ENCODE measurements at regions not wholly inside any gene's neighbourhood (a gene's known extent, or its start where the extent isn't known, plus 50 kb on each side); places are given as distances from the start of the nearest gene placed in this dataset.
"Not testable (repeated sequence)": the region's sequence is repeated elsewhere in the genome, so short reads cannot be mapped to it uniquely, and the experiment has no call there.

- DNase-seq (ENCODE audit: low spot score): no peak
These were observed 732.6 kb downstream of the RERGL start for GRCh38 chr12:17357396-17357795.

GRCh38 chr12:17352164-17352563 lies 737.8 kb downstream of the RERGL start:
- DNase-seq (ENCODE audit: low spot score): no peak

GRCh38 chr12:17348311-17348710 lies 741.7 kb downstream of the RERGL start:
- DNase-seq (ENCODE audit: low spot score): no peak

GRCh38 chr12:17344649-17345048 lies 738.7 kb upstream of the LMO3 start:
- no peak for DNase-seq (ENCODE audit: low spot score)

- no peak for DNase-seq (ENCODE audit: low spot score)
These were observed 736.5 kb upstream of the LMO3 start for GRCh38 chr12:17342381-17342961.

- DNase-seq (ENCODE audit: low spot score): no peak
These were observed 729.5 kb upstream of the LMO3 start for GRCh38 chr12:17335487-17335886.

- DNase-seq (ENCODE audit: low spot score): no peak
These were observed 728.8 kb upstream of the LMO3 start for GRCh38 chr12:17334784-17335183.

GRCh38 chr12:17333287-17333686 lies 727.3 kb upstream of the LMO3 start:
- no peak for DNase-seq (ENCODE audit: low spot score)

GRCh38 chr12:17326649-17327048 lies 720.7 kb upstream of the LMO3 start:
- no peak for DNase-seq (ENCODE audit: low spot score)

- DNase-seq (ENCODE audit: low spot score): no peak
These were observed 716.1 kb upstream of the LMO3 start for GRCh38 chr12:17322090-17322489.

- no peak for DNase-seq (ENCODE audit: low spot score)
These were observed 698.8 kb upstream of the LMO3 start for GRCh38 chr12:17304503-17305347.

GRCh38 chr12:17302001-17302400 lies 696.0 kb upstream of the LMO3 start:
- DNase-seq (ENCODE audit: low spot score): no peak

- DNase-seq (ENCODE audit: low spot score): no peak
These were observed 695.6 kb upstream of the LMO3 start for GRCh38 chr12:17301544-17301943.

GRCh38 chr12:17296882-17297281 lies 690.9 kb upstream of the LMO3 start:
- no peak for DNase-seq (ENCODE audit: low spot score)

GRCh38 chr12:17286874-17287273 lies 680.9 kb upstream of the LMO3 start:
- DNase-seq (ENCODE audit: low spot score): no peak

- DNase-seq (ENCODE audit: low spot score): no peak
These were observed 678.9 kb upstream of the LMO3 start for GRCh38 chr12:17284873-17285272.

GRCh38 chr12:17283563-17283962 lies 677.6 kb upstream of the LMO3 start:
- no peak for DNase-seq (ENCODE audit: low spot score)

GRCh38 chr12:17282169-17282568 lies 676.2 kb upstream of the LMO3 start:
- not testable (repeated sequence) for DNase-seq (ENCODE audit: low spot score)

GRCh38 chr12:17278946-17279345 lies 673.0 kb upstream of the LMO3 start:
- no peak for DNase-seq (ENCODE audit: low spot score)

- DNase-seq (ENCODE audit: low spot score): no peak
These were observed 670.2 kb upstream of the LMO3 start for GRCh38 chr12:17276196-17276595.

GRCh38 chr12:17266856-17267255 lies 660.9 kb upstream of the LMO3 start:
- DNase-seq (ENCODE audit: low spot score): no peak

GRCh38 chr12:17264603-17265002 lies 658.6 kb upstream of the LMO3 start:
- DNase-seq (ENCODE audit: low spot score): no peak

GRCh38 chr12:17239874-17240273 lies 633.9 kb upstream of the LMO3 start:
- DNase-seq (ENCODE audit: low spot score): no peak

- no peak for DNase-seq (ENCODE audit: low spot score)
These were observed 630.0 kb upstream of the LMO3 start for GRCh38 chr12:17235996-17236395.
